ENCODE measurements at regions not wholly inside any gene's neighbourhood (a gene's known extent, or its start where the extent isn't known, plus 50 kb on each side); places are given as distances from the start of the nearest gene placed in this dataset.
A peak's percentile ranks its signal among the peaks of the same experiment; 100 is the strongest.
"Not testable (repeated sequence)": the region's sequence is repeated elsewhere in the genome, so short reads cannot be mapped to it uniquely, and the experiment has no call there.

GRCh38 chr7:89772276-89772675 is 382.0 kb upstream of the STEAP1 start:
- DNase-seq, result no peak

- no peak for DNase-seq
Observed at GRCh38 chr7:89773611-89774010, 380.7 kb upstream of the STEAP1 start.

- DNase-seq, result no peak
Observed at GRCh38 chr7:89775459-89775858, 378.8 kb upstream of the STEAP1 start.

GRCh38 chr7:89776980-89777379 is 377.3 kb upstream of the STEAP1 start:
- no peak for DNase-seq

GRCh38 chr7:89777499-89777898 is 376.8 kb upstream of the STEAP1 start:
- no peak for DNase-seq

GRCh38 chr7:89780291-89780690 is 374.0 kb upstream of the STEAP1 start:
- DNase-seq, result no peak

GRCh38 chr7:89796481-89796880 is 357.8 kb upstream of the STEAP1 start:
- DNase-seq, result no peak

- DNase-seq, result no peak
Observed at GRCh38 chr7:89797965-89798598, 356.2 kb upstream of the STEAP1 start.

- DNase-seq, result no peak
Observed at GRCh38 chr7:89798599-89798996, 355.7 kb upstream of the STEAP1 start.

GRCh38 chr7:89800761-89801160 is 353.5 kb upstream of the STEAP1 start:
- no peak for DNase-seq

- no peak for DNase-seq
Observed at GRCh38 chr7:89809291-89809690, 345.0 kb upstream of the STEAP1 start.

GRCh38 chr7:89813081-89813480 is 341.2 kb upstream of the STEAP1 start:
- no peak for DNase-seq

GRCh38 chr7:89826121-89826520 is 328.1 kb upstream of the STEAP1 start:
- no peak for DNase-seq

GRCh38 chr7:89826557-89826956 is 327.7 kb upstream of the STEAP1 start:
- no peak for DNase-seq

GRCh38 chr7:89837515-89837914 is 316.8 kb upstream of the STEAP1 start:
- peak; percentile 1 for DNase-seq

- DNase-seq, result no peak
Observed at GRCh38 chr7:89839329-89839728, 314.9 kb upstream of the STEAP1 start.

- no peak for DNase-seq
Observed at GRCh38 chr7:89845952-89846351, 308.3 kb upstream of the STEAP1 start.

GRCh38 chr7:89849052-89849451 is 305.2 kb upstream of the STEAP1 start:
- no peak for DNase-seq

- not testable (repeated sequence) for DNase-seq
Observed at GRCh38 chr7:89857053-89857452, 297.2 kb upstream of the STEAP1 start.

GRCh38 chr7:89857767-89858166 is 296.5 kb upstream of the STEAP1 start:
- no peak for DNase-seq

- no peak for DNase-seq
Observed at GRCh38 chr7:89887489-89887888, 266.8 kb upstream of the STEAP1 start.

- DNase-seq, result no peak
Observed at GRCh38 chr7:89908736-89909135, 245.5 kb upstream of the STEAP1 start.

- DNase-seq, result no peak
Observed at GRCh38 chr7:89914711-89915110, 239.6 kb upstream of the STEAP1 start.

- DNase-seq, result no peak
Observed at GRCh38 chr7:89926194-89926593, 228.1 kb upstream of the STEAP1 start.

- DNase-seq, result no peak
Observed at GRCh38 chr7:89926701-89927100, 227.6 kb upstream of the STEAP1 start.

Measured in skin of body (tissue), 1 donor.